ENCODE measurements at regions not wholly inside any gene's neighbourhood (a gene's known extent, or its start where the extent isn't known, plus 50 kb on each side); places are given as distances from the start of the nearest gene placed in this dataset.

DNA sequence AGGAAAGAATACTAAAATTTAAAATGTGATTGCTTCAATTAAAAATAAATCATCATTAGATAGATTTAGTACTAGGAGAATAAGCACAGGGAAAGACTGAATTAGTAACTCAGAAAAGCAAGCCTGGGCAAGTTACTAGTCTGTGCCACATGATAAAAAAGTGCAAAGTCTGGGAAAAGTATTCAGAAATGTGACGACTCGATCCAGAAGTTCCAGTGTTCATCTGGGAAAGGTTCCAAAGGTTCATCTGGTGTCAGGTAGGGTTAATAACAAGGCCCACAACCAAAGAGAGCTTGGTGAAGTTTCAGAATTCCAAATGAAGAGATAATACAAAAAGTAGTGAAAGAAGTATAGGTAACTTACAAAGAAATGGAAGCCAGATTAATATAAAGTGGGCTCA is 78.3 kb upstream of the ARSJ start:
- H3K79me2 ChIP-seq (ENCODE audit: insufficient read depth, low read length) = no peaks in the 10 kb centered on the region
- no peaks in the 10 kb centered on the region for H3K27me3 Mint-ChIP-seq (ENCODE audit: low read depth in 3 of 3)
- H3K9me3 ChIP-seq (replicated peaks in 1 of 2; ENCODE audit: control insufficient read depth in 1 of 2, insufficient read depth in 1 of 2, low read length in 2 of 2) = no peaks in the 10 kb centered on the region
- peaks cover 0 to 4% (median 2%) of the 10 kb centered on the region in 7 donors for H3K9me3 Mint-ChIP-seq
- H3K4me1 ChIP-seq (ENCODE audit: control insufficient read depth in 1 of 2, insufficient read depth in 2 of 2, low read length in 2 of 2) = no peaks in the 10 kb centered on the region
- no peak overlapping the region for H3K4me3 Mint-ChIP-seq
- no peak overlapping the region for H3K27ac ChIP-seq (ENCODE audit: low read depth in 1 of 2, low read length in 2 of 2)
- no peak overlapping the region for H2AFZ ChIP-seq (ENCODE audit: insufficient read depth, low read depth, low read length, poor library complexity, severe bottlenecking)
- intact Hi-C loops (cut with micrococcal nuclease) = no loop called here
- 100% methylated on average over 2 of the region's 2 CpGs for WGBS (ENCODE audit: insufficient coverage)
- H3K27me3 ChIP-seq (ENCODE audit: control insufficient read depth in 2 of 2, insufficient read depth in 2 of 2, low read length in 2 of 2) = no peaks in the 10 kb centered on the region
- TF ChIP-seq, protein P1, sequence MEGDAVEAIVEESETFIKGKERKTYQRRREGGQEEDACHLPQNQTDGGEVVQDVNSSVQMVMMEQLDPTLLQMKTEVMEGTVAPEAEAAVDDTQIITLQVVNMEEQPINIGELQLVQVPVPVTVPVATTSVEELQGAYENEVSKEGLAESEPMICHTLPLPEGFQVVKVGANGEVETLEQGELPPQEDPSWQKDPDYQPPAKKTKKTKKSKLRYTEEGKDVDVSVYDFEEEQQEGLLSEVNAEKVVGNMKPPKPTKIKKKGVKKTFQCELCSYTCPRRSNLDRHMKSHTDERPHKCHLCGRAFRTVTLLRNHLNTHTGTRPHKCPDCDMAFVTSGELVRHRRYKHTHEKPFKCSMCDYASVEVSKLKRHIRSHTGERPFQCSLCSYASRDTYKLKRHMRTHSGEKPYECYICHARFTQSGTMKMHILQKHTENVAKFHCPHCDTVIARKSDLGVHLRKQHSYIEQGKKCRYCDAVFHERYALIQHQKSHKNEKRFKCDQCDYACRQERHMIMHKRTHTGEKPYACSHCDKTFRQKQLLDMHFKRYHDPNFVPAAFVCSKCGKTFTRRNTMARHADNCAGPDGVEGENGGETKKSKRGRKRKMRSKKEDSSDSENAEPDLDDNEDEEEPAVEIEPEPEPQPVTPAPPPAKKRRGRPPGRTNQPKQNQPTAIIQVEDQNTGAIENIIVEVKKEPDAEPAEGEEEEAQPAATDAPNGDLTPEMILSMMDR (IDR thresholded peaks at IDR 0.05) = no peak
- H3K9ac ChIP-seq (ENCODE audit: insufficient read depth, low read length, poor library complexity, severe bottlenecking) = no peak overlapping the region
- no peaks in the 10 kb centered on the region for H3K36me3 ChIP-seq (replicated peaks in 1 of 2; ENCODE audit: control insufficient read depth in 1 of 2, insufficient read depth in 2 of 2, low read length in 2 of 2)
- no peak overlapping the region for H3K4me2 ChIP-seq (replicated peaks; ENCODE audit: extremely low read depth, low read length, poor library complexity, severe bottlenecking)
- no peaks in the 10 kb centered on the region for H3K4me1 Mint-ChIP-seq
- no peak for DNase-seq
- no peak overlapping the region for H3K4me3 ChIP-seq (replicated peaks in 1 of 3; ENCODE audit: low read depth in 2 of 3, low read length in 3 of 3)
- H4K20me1 ChIP-seq (ENCODE audit: insufficient read depth, low read length) = no peaks in the 10 kb centered on the region
- H3K27ac Mint-ChIP-seq = peak overlapping the region in 1 of 7 donors; percentile 56
- no peaks in the 10 kb centered on the region for H3K36me3 Mint-ChIP-seq

GRCh38 chr4:114062499-114062898 is 83.1 kb upstream of the ARSJ start:
- Histone ChIP-seq H4K20me1 (ENCODE audit: insufficient read depth, low read length) (no peaks in the 10 kb centered on the region), H2AFZ (ENCODE audit: insufficient read depth, low read depth, low read length, poor library complexity, severe bottlenecking) (no peak overlapping the region), H3K79me2 (ENCODE audit: insufficient read depth, low read length) (no peaks in the 10 kb centered on the region), H3K4me3 (replicated peaks in 1 of 3; ENCODE audit: low read depth in 2 of 3, low read length in 3 of 3) (no peak overlapping the region), H3K9ac (ENCODE audit: insufficient read depth, low read length, poor library complexity, severe bottlenecking) (no peak overlapping the region), H3K4me2 (replicated peaks; ENCODE audit: extremely low read depth, low read length, poor library complexity, severe bottlenecking) (no peak overlapping the region), H3K27ac (ENCODE audit: low read depth in 1 of 2, low read length in 2 of 2) (no peak overlapping the region), H3K36me3 (replicated peaks in 1 of 2; ENCODE audit: control insufficient read depth in 1 of 2, insufficient read depth in 2 of 2, low read length in 2 of 2) (no peaks in the 10 kb centered on the region), H3K9me3 (replicated peaks in 1 of 2; ENCODE audit: control insufficient read depth in 1 of 2, insufficient read depth in 1 of 2, low read length in 2 of 2) (no peaks in the 10 kb centered on the region), H3K27me3 (ENCODE audit: control insufficient read depth in 2 of 2, insufficient read depth in 2 of 2, low read length in 2 of 2) (no peaks in the 10 kb centered on the region), H3K4me1 (ENCODE audit: control insufficient read depth in 1 of 2, insufficient read depth in 2 of 2, low read length in 2 of 2) (no peaks in the 10 kb centered on the region)
- no peaks in the 10 kb centered on the region for H3K36me3 Mint-ChIP-seq
- no peak overlapping the region for H3K4me3 Mint-ChIP-seq
- H3K4me1 Mint-ChIP-seq = no peaks in the 10 kb centered on the region
- intact Hi-C loops (cut with micrococcal nuclease) = no loop called here
- no CpG with 5 or more reads among the region's 1 CpG for WGBS (ENCODE audit: insufficient coverage)
- H3K27ac Mint-ChIP-seq = no peak overlapping the region
- H3K27me3 Mint-ChIP-seq (ENCODE audit: low read depth in 3 of 3) = peaks cover 0 to 2% (median 0%) of the 10 kb centered on the region in 3 donors
- peaks cover 0 to 2% (median 0%) of the 10 kb centered on the region in 7 donors for H3K9me3 Mint-ChIP-seq
- DNase-seq = no peak
- TF ChIP-seq, protein P1 (IDR thresholded peaks at IDR 0.05) = no peak

Data from CD14-positive monocyte (primary cell).